ENCODE measurements at regions not wholly inside any gene's neighbourhood (a gene's known extent, or its start where the extent isn't known, plus 50 kb on each side); places are given as distances from the start of the nearest gene placed in this dataset.

DNA sequence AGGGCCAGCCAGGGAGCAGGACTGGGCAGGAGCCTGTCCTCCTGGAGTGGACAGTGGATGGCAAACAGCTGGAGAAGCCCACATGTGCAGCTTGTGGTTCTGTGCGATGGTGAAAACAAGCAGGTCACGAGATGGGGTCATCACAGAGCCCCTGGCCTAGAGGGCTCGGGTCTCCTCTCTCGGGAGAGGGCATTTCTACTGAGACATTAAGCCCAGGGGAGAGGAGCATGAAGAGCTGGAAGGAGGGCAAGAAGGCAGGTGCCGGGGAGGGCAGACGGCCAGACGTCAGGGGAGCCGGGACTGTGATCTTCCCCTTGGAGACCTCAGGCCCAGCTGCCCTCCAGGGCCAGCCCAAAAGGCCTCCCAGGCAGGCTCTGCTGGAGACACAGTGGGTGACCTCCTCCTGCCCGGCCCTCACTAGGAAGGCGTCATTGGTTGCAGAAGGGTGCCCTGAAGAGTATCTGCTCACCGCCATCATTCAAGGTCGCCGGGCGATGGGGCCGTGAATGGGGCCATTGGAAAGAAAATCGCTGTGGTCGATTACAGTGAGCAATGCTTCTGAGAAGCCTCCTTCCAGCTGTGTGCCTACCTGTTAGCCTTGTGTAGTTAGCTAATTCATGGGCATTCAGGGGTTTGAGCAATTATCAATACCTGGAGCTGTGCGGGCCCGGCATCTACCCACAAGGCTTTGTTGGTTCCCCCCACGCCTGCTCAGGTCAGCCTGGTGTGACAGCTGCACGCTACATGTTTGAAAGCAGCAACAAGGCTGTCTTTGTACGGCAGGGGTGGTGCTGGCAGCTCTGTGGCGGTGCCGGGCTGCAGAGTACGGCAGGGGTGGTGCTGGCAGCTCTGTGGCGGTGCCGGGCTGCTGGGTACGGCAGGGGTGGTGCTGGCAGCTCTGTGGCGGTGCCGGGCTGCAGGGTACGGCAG lies 72.3 kb upstream of the ACTRT2 start:
- Histone ChIP-seq H3K27me3 (ENCODE audit: control insufficient read depth, insufficient read depth, low read length) (no peaks in the 10 kb centered on the region), H3K27ac (ENCODE audit: insufficient read depth, low read length, poor library complexity, severe bottlenecking) (no peak overlapping the region), H3K4me3 (ENCODE audit: low read depth, low read length) (no peak overlapping the region), H3K9me3 (ENCODE audit: control insufficient read depth in 2 of 2, low read length in 2 of 2) (peaks cover 0 to 6% of the 10 kb centered on the region in 2 experiments), H3K4me1 (ENCODE audit: control insufficient read depth, insufficient read depth, low read length, poor library complexity, severe bottlenecking) (no peaks in the 10 kb centered on the region), H3K36me3 (ENCODE audit: control insufficient read depth, insufficient read depth, low read length) (no peaks in the 10 kb centered on the region)
- no peak overlapping the region for H3K27ac Mint-ChIP-seq
- H3K4me3 Mint-ChIP-seq: no peak overlapping the region
- H3K4me1 Mint-ChIP-seq: no peaks in the 10 kb centered on the region
- peaks cover 0 to 9% (median 2%) of the 10 kb centered on the region in 7 donors for H3K9me3 Mint-ChIP-seq
- ATAC-seq (ENCODE audit: low read depth in 2 of 2) (no peak), DNase-seq (no peak)
- no peaks in the 10 kb centered on the region for H3K27me3 Mint-ChIP-seq
- H3K36me3 Mint-ChIP-seq: no peaks in the 10 kb centered on the region

DNA sequence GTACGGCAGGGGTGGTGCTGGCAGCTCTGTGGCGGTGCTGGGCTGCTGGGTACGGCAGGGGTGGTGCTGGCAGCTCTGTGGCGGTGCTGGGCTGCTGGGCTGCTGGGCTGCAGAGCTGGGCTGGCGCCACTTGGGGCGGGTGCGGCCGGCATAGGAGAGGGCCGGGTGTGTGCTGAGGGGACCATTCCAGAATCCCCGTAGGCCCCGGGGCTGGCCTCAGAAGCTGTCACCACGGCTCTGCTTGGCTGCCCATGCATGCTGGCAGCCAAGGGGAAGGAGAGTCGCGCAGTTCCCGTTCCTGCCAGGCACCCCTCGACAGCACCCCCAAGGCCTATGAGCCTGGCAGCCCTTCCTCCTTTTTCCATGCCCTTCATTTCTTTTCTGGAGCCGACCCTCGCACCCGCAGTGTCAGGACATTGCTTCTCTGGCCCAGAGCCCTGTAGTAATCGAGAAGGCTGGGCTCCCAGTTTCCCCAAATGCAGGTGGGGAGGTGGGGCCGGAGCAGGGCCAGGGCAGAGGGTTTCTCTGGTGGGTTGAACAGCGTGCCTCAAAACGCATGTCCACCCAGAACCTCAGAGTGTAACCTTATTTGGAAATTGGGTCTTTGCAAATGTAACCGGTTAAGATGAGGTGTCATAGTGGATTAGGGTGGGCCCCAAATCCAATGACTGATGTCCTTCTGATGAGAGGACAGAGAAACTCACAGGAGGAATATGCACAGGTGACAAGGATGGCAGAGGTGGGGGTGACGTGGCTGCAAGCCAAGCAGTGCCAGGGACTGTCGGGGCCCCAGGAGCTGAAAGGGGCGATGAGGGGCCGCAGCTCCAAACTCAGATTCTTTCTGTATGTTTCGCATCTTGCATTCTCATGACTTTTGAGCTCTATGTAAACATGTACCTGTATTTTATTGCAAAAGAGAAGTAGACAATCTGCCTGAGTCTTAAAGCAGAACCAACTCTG lies 71.0 kb upstream of the ACTRT2 start:
- no peak overlapping the region for H3K27ac ChIP-seq (ENCODE audit: insufficient read depth, low read length, poor library complexity, severe bottlenecking)
- Mint-ChIP-seq H3K4me1 (no peaks in the 10 kb centered on the region), H3K27ac (no peak overlapping the region), H3K9me3 (peaks cover 0 to 21% (median 6%) of the 10 kb centered on the region in 7 donors), H3K4me3 (no peak overlapping the region), H3K27me3 (no peaks in the 10 kb centered on the region), H3K36me3 (no peaks in the 10 kb centered on the region)
- no peak for ATAC-seq (ENCODE audit: low read depth in 2 of 2)
- H3K9me3 ChIP-seq (ENCODE audit: control insufficient read depth in 2 of 2, low read length in 2 of 2): peaks cover 0 to 7% of the 10 kb centered on the region in 2 experiments
- DNase-seq: no peak
- H3K4me3 ChIP-seq (ENCODE audit: low read depth, low read length): no peak overlapping the region
- no peaks in the 10 kb centered on the region for H3K4me1 ChIP-seq (ENCODE audit: control insufficient read depth, insufficient read depth, low read length, poor library complexity, severe bottlenecking)
- H3K27me3 ChIP-seq (ENCODE audit: control insufficient read depth, insufficient read depth, low read length): no peaks in the 10 kb centered on the region
- no peaks in the 10 kb centered on the region for H3K36me3 ChIP-seq (ENCODE audit: control insufficient read depth, insufficient read depth, low read length)

DNA sequence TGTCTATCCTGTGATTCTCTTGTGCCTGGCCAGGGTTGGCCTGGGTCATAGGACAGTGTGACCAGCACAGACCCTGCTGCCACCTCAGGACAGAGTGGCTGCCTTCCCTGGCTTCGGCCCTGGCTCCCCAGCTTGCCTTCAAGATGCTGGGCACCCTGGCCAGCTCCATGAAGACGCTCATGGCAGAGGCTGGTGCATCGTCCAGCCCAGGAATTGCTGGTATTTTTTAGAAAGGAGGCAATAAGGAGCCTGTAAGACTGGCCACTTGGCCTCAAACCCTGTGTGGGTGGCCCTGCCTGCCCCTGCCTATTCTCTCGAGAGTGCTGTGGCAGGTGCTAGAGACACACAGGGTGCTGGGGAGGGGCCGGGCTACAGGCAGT lies 70.4 kb upstream of the ACTRT2 start:
- H3K9me3 ChIP-seq (ENCODE audit: control insufficient read depth in 2 of 2, low read length in 2 of 2): peaks cover 0 to 10% of the 10 kb centered on the region in 2 experiments
- ATAC-seq (ENCODE audit: low read depth in 2 of 2) (no peak), DNase-seq (no peak)
- no peak overlapping the region for H3K4me3 ChIP-seq (ENCODE audit: low read depth, low read length)
- no peaks in the 10 kb centered on the region for H3K36me3 Mint-ChIP-seq
- no peaks in the 10 kb centered on the region for H3K36me3 ChIP-seq (ENCODE audit: control insufficient read depth, insufficient read depth, low read length)
- no peak overlapping the region for H3K27ac ChIP-seq (ENCODE audit: insufficient read depth, low read length, poor library complexity, severe bottlenecking)
- peaks cover 0 to 22% (median 6%) of the 10 kb centered on the region in 7 donors for H3K9me3 Mint-ChIP-seq
- no peaks in the 10 kb centered on the region for H3K4me1 ChIP-seq (ENCODE audit: control insufficient read depth, insufficient read depth, low read length, poor library complexity, severe bottlenecking)
- no peaks in the 10 kb centered on the region for H3K27me3 ChIP-seq (ENCODE audit: control insufficient read depth, insufficient read depth, low read length)
- H3K4me3 Mint-ChIP-seq: no peak overlapping the region
- H3K4me1 Mint-ChIP-seq: no peaks in the 10 kb centered on the region
- no peaks in the 10 kb centered on the region for H3K27me3 Mint-ChIP-seq
- no peak overlapping the region for H3K27ac Mint-ChIP-seq

DNA sequence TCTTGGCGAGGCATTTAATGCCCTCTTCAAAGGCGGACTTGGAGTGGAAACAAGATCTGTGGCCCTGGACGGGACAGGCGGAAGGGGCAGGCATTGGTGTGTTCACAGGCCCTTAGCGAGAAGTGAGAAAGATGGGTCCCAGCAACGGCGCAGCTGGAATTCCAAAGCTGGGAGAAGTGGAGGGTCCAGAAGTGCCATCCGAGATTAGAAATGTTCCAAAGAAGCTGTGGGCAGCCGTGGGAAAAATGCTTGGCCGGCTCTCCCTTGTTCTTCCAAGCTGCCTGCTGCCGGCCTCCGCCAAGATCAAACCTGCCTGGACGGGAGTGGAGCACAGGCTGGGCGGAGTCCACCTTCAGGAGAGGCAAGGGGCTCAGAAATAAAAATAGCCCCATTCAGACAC lies 69.4 kb upstream of the ACTRT2 start:
- no peaks in the 10 kb centered on the region for H3K27me3 ChIP-seq (ENCODE audit: control insufficient read depth, insufficient read depth, low read length)
- Mint-ChIP-seq H3K36me3 (no peaks in the 10 kb centered on the region), H3K27me3 (no peaks in the 10 kb centered on the region), H3K9me3 (peaks cover 0 to 26% (median 6%) of the 10 kb centered on the region in 7 donors), H3K4me1 (no peaks in the 10 kb centered on the region), H3K27ac (no peak overlapping the region), H3K4me3 (no peak overlapping the region)
- H3K36me3 ChIP-seq (ENCODE audit: control insufficient read depth, insufficient read depth, low read length): no peaks in the 10 kb centered on the region
- no peak overlapping the region for H3K4me3 ChIP-seq (ENCODE audit: low read depth, low read length)
- H3K27ac ChIP-seq (ENCODE audit: insufficient read depth, low read length, poor library complexity, severe bottlenecking): no peak overlapping the region
- DNase-seq (no peak), ATAC-seq (ENCODE audit: low read depth in 2 of 2) (no peak)
- H3K4me1 ChIP-seq (ENCODE audit: control insufficient read depth, insufficient read depth, low read length, poor library complexity, severe bottlenecking): no peaks in the 10 kb centered on the region
- H3K9me3 ChIP-seq (ENCODE audit: control insufficient read depth in 2 of 2, low read length in 2 of 2): peaks cover 2 to 14% of the 10 kb centered on the region in 2 experiments

DNA sequence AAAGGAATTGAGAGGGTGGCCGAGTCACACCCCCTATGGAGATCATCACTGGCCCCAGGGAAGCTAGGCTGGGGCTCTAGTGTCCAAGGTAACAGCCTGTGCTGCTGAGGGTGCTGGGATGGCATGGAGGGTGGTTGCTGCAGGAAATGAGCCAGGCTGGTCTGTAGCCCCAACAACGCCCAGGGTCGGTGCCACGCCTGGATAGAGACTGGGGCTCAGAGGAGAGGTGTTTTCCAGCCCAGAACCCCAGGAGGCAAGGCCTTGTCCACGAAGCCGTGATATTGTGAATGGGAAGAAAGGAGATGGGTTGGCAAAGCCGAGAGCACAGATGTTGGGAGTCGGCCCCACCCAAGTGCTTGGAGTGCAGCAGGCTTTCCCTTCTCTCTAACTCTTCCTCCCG lies 68.9 kb upstream of the ACTRT2 start:
- Histone ChIP-seq H3K27me3 (ENCODE audit: control insufficient read depth, insufficient read depth, low read length) (no peaks in the 10 kb centered on the region), H3K4me1 (ENCODE audit: control insufficient read depth, insufficient read depth, low read length, poor library complexity, severe bottlenecking) (no peaks in the 10 kb centered on the region), H3K36me3 (ENCODE audit: control insufficient read depth, insufficient read depth, low read length) (no peaks in the 10 kb centered on the region), H3K27ac (ENCODE audit: insufficient read depth, low read length, poor library complexity, severe bottlenecking) (no peak overlapping the region), H3K9me3 (ENCODE audit: control insufficient read depth in 2 of 2, low read length in 2 of 2) (peaks cover 3 to 15% of the 10 kb centered on the region in 2 experiments), H3K4me3 (ENCODE audit: low read depth, low read length) (no peak overlapping the region)
- Mint-ChIP-seq H3K4me3 (no peak overlapping the region), H3K27ac (no peak overlapping the region), H3K4me1 (no peaks in the 10 kb centered on the region), H3K27me3 (no peaks in the 10 kb centered on the region), H3K36me3 (no peaks in the 10 kb centered on the region), H3K9me3 (peaks cover 0 to 30% (median 6%) of the 10 kb centered on the region in 7 donors)
- DNase-seq: no peak
- ATAC-seq (ENCODE audit: low read depth in 2 of 2): no peak

DNA sequence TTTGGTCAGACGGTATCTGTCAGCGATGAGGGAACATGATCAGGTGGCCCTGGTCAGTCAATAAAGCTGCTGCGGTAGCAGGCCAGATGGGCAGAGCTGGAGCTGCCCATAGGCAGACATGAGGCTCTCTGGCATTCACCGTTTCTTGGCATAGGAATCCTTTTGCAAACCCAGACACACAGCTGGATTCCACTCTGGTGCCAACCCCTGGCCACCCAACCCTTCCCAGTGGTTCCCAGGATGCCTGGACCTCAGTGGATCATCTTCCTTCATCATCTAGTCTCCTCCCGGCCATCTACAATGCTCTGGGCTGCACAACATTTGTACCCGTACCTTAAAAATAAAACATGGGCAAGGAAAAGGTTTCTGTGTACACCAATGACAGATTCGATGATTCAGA lies 68.3 kb upstream of the ACTRT2 start:
- Histone ChIP-seq H3K4me1 (ENCODE audit: control insufficient read depth, insufficient read depth, low read length, poor library complexity, severe bottlenecking) (no peaks in the 10 kb centered on the region), H3K27me3 (ENCODE audit: control insufficient read depth, insufficient read depth, low read length) (no peaks in the 10 kb centered on the region), H3K36me3 (ENCODE audit: control insufficient read depth, insufficient read depth, low read length) (no peaks in the 10 kb centered on the region), H3K27ac (ENCODE audit: insufficient read depth, low read length, poor library complexity, severe bottlenecking) (no peak overlapping the region), H3K9me3 (ENCODE audit: control insufficient read depth in 2 of 2, low read length in 2 of 2) (peaks cover 4 to 15% of the 10 kb centered on the region in 2 experiments), H3K4me3 (ENCODE audit: low read depth, low read length) (no peak overlapping the region)
- Mint-ChIP-seq H3K36me3 (no peaks in the 10 kb centered on the region), H3K27me3 (no peaks in the 10 kb centered on the region), H3K4me1 (no peaks in the 10 kb centered on the region), H3K4me3 (no peak overlapping the region), H3K9me3 (peaks cover 0 to 36% (median 8%) of the 10 kb centered on the region in 7 donors), H3K27ac (no peak overlapping the region)
- no peak for ATAC-seq (ENCODE audit: low read depth in 2 of 2)
- no peak for DNase-seq

DNA sequence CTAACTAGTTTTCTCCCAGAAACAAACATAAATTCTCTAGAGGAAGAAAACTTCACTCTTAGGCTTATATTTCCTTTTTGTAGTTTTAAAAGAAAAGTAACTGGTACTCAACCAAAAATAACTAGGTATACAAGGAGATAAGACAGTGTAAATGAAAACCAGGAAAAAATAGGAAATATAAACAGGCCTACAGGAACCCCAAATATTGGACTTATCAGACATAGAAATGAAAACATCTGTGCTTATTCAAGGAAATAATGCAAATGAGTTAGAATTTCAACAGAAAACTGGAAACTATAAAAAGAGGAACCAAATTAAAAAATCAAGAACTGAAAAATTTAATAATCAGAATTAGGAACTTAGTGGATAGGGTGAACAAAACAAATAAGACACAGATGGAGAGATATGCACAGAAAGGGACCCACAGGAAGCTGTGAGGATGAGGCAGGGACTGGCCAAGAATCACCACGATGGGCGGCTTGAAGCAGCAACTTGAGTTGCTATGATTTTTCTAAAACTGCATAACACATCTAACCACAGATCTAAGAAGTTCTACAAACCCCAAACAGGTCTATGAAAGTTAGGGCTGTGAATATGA lies 67.5 kb upstream of the ACTRT2 start:
- Histone ChIP-seq H3K27ac (ENCODE audit: insufficient read depth, low read length, poor library complexity, severe bottlenecking) (no peak overlapping the region), H3K36me3 (ENCODE audit: control insufficient read depth, insufficient read depth, low read length) (no peaks in the 10 kb centered on the region), H3K4me1 (ENCODE audit: control insufficient read depth, insufficient read depth, low read length, poor library complexity, severe bottlenecking) (no peaks in the 10 kb centered on the region), H3K4me3 (ENCODE audit: low read depth, low read length) (no peak overlapping the region), H3K27me3 (ENCODE audit: control insufficient read depth, insufficient read depth, low read length) (no peaks in the 10 kb centered on the region), H3K9me3 (ENCODE audit: control insufficient read depth in 2 of 2, low read length in 2 of 2) (peaks cover 4 to 15% of the 10 kb centered on the region in 2 experiments)
- peaks cover 0 to 43% (median 8%) of the 10 kb centered on the region in 7 donors for H3K9me3 Mint-ChIP-seq
- H3K27me3 Mint-ChIP-seq: no peaks in the 10 kb centered on the region
- no peak overlapping the region for H3K27ac Mint-ChIP-seq
- no peaks in the 10 kb centered on the region for H3K4me1 Mint-ChIP-seq
- DNase-seq: no peak
- no peaks in the 10 kb centered on the region for H3K36me3 Mint-ChIP-seq
- no peak overlapping the region for H3K4me3 Mint-ChIP-seq
- ATAC-seq (ENCODE audit: low read depth in 2 of 2): no peak

Measured in CD4-positive, CD25-positive, alpha-beta regulatory T cell (primary cell).